HEK293T (cell line): ENCODE measurements at regions not wholly inside any gene's neighbourhood (a gene's known extent, or its start where the extent isn't known, plus 50 kb on each side); places are given as distances from the start of the nearest gene placed in this dataset.

Experiments
- ARNT ChIP-seq: fragments of 450-650 bp; IDR thresholded peaks from 2 replicates; pipeline ENCODE4 v1.6.1; 2017; ENCODE audit warnings: mild to moderate bottlenecking
- BHLHE40 ChIP-seq: fragments of 450-650 bp; IDR thresholded peaks from 2 replicates; pipeline ENCODE4 v1.6.1; 2016; ENCODE audit warnings: mild to moderate bottlenecking, moderate library complexity, borderline replicate concordance
- CTBP1 ChIP-seq: fragments of 450-650 bp; IDR thresholded peaks from 2 replicates; pipeline ENCODE4 v1.6.1; 2016; ENCODE audit warnings: borderline replicate concordance
- ELF4 ChIP-seq: fragments of 450-650 bp; IDR thresholded peaks from 2 replicates; pipeline ENCODE4 v1.6.1; 2017; ENCODE audit warnings: antibody characterized with exemption
- FOXA1 ChIP-seq: fragments of 450-650 bp; IDR thresholded peaks from 2 replicates; pipeline ENCODE4 v1.6.1; 2016; ENCODE audit warnings: mild to moderate bottlenecking
- HDGF ChIP-seq: fragments of 450-650 bp; IDR thresholded peaks from 2 replicates; pipeline ENCODE4 v1.6.1; 2017; ENCODE audit warnings: antibody characterized with exemption, borderline replicate concordance
- L3MBTL2 ChIP-seq: fragments of 450-650 bp; conservative IDR thresholded peaks from 2 replicates; pipeline ENCODE4 v1.6.1; 2016; ENCODE audit warnings: mild to moderate bottlenecking
- NFRKB ChIP-seq: fragments of 450-650 bp; IDR thresholded peaks from 2 replicates; pipeline ENCODE4 v1.6.1; 2016; ENCODE audit warnings: mild to moderate bottlenecking, moderate library complexity
- PKNOX1 ChIP-seq: fragments of 450-650 bp; IDR thresholded peaks from 2 replicates; pipeline ENCODE4 v1.6.1; 2016
- SP1 ChIP-seq: fragments of 450-650 bp; IDR thresholded peaks from 2 replicates; pipeline ENCODE4 v1.6.1; 2017
- SUZ12 ChIP-seq: fragments of 450-650 bp; IDR thresholded peaks from 2 replicates; pipeline ENCODE4 v1.6.1; 2016; ENCODE audit warnings: mild to moderate bottlenecking
- TARDBP ChIP-seq: fragments of 450-650 bp; IDR thresholded peaks from 2 replicates; pipeline ENCODE4 v1.6.1; 2016

GRCh38 chr6:27611451-27611850 lies 138.5 kb upstream of the ZNF184 start:
- TF ChIP-seq SP1 (no peak), TARDBP (no peak), ARNT (no peak), PKNOX1 (no peak), ELF4 (no peak), SUZ12 (no peak), BHLHE40 (no peak), L3MBTL2 (no peak), FOXA1 (no peak), NFRKB (no peak), CTBP1 (no peak), HDGF (no peak)
